H1 (cell line): ENCODE measurements at regions not wholly inside any gene's neighbourhood (a gene's known extent, or its start where the extent isn't known, plus 50 kb on each side); places are given as distances from the start of the nearest gene placed in this dataset.
A peak's percentile ranks its signal among the peaks of the same experiment; 100 is the strongest.
"Not testable (repeated sequence)": the region's sequence is repeated elsewhere in the genome, so short reads cannot be mapped to it uniquely, and the experiment has no call there.

Experiments used
- CTCF ChIA-PET: fragments of 300-600 bp; sonication (Branson Sonifier 250); formaldehyde crosslinking; loops from one replicate; lab custom pipeline; 2021; ENCODE audit not compliant: partially characterized antibody; lab: Charles Lee
- POLR2A ChIA-PET: fragments of 300-600 bp; sonication (Branson Sonifier 250); formaldehyde crosslinking; loops from one replicate; lab custom pipeline; 2021; ENCODE audit warnings: inconsistent platforms; ENCODE audit not compliant: partially characterized antibody; lab: Charles Lee
- DNase-seq, 2 experiments: peaks; one replicate each; pipeline versions ENCODE4 v3.0.0 to v3.0.0-alpha.2; 2010 to 2022; ENCODE audit warnings: low spot score in 2 of 2, low read depth in 1 of 2, mixed read lengths in 1 of 2
- FAIRE-seq: peaks from 2 replicates; lab custom pipeline; 2011; peaks lifted over from hg19 to GRCh38; lab: Jason Lieb, UNC
- H2AFZ ChIP-seq: 2 replicates; pipeline ENCODE4 v1.8.1; 2012; ENCODE audit warnings: low read length, inconsistent platforms
- H2AK5ac ChIP-seq: 2 replicates; pipeline ENCODE4 v1.6.1; 2013; ENCODE audit warnings: low read depth, low read length
- H2BK120ac ChIP-seq: replicated peaks from 2 replicates; pipeline ENCODE3; 2013; ENCODE audit warnings: low read depth, low read length, inconsistent platforms
- H2BK12ac ChIP-seq: 2 replicates; pipeline ENCODE4 v1.6.1; 2013; ENCODE audit warnings: low read depth, low read length
- H2BK15ac ChIP-seq: 2 replicates; pipeline ENCODE4 v1.6.1; 2013; ENCODE audit warnings: low read length
- H2BK20ac ChIP-seq: 2 replicates; pipeline ENCODE4 v1.6.1; 2013; ENCODE audit warnings: low read length
- H2BK5ac ChIP-seq: 2 replicates; pipeline ENCODE4 v1.6.1; 2013; ENCODE audit warnings: low read depth, low read length
- H3K14ac ChIP-seq: 2 replicates; pipeline ENCODE4 v1.6.1; 2013; ENCODE audit warnings: inconsistent platforms; ENCODE audit not compliant: insufficient read length
- H3K18ac ChIP-seq: 2 replicates; pipeline ENCODE4 v1.6.1; 2013; ENCODE audit warnings: low read length; ENCODE audit errors: extremely low read depth
- H3K23ac ChIP-seq: 2 replicates; pipeline ENCODE4 v1.6.1; 2013; ENCODE audit warnings: inconsistent platforms; ENCODE audit not compliant: insufficient read length
- H3K23me2 ChIP-seq: 2 replicates; pipeline ENCODE4 v1.6.1; 2013; ENCODE audit warnings: low read depth, low read length
- H3K27ac ChIP-seq: 2 replicates; pipeline ENCODE4 v1.6.1; 2011; ENCODE audit warnings: low read depth, low read length, inconsistent platforms
- H3K27me3 ChIP-seq, 4 experiments: replicated peaks in 1 of 4; 1 replicate in 1 of 4; 2 replicates in 3 of 4; pipeline versions ENCODE4 v1.6.1 to v1.8.1; 2011 to 2013; ENCODE audit warnings: low read length in 3 of 4, mild to moderate bottlenecking in 3 of 4, inconsistent platforms in 2 of 4, mixed read lengths in 2 of 4, moderate library complexity in 1 of 4; ENCODE audit not compliant: control insufficient read depth in 3 of 4, insufficient read depth in 3 of 4; ENCODE audit errors: extremely low read depth in 1 of 4
- H3K36me3 ChIP-seq, 4 experiments: 2 replicates each; pipeline versions ENCODE4 v1.6.1 to v1.8.1; 2011 to 2013; ENCODE audit warnings: mild to moderate bottlenecking in 4 of 4, low read length in 3 of 4, moderate library complexity in 2 of 4, control low read depth in 1 of 4, inconsistent platforms in 1 of 4; ENCODE audit not compliant: insufficient read depth in 4 of 4, control insufficient read depth in 2 of 4
- H3K4ac ChIP-seq: replicated peaks from 2 replicates; pipeline ENCODE3; 2013; ENCODE audit warnings: low read length, low read depth, mixed read lengths, inconsistent platforms; ENCODE audit not compliant: insufficient read length
- H3K4me1 ChIP-seq, 4 experiments: replicated peaks in 1 of 4; 1 replicate in 1 of 4; 2 replicates in 3 of 4; pipeline versions ENCODE4 v1.6.1 to v1.8.1; 2011 to 2013; ENCODE audit warnings: low read length in 3 of 4, inconsistent platforms in 2 of 4, mixed read lengths in 1 of 4; ENCODE audit not compliant: insufficient read depth in 4 of 4, control insufficient read depth in 3 of 4
- H3K4me2 ChIP-seq, 2 experiments: 2 replicates each; pipeline versions ENCODE4 v1.6.1 to v1.8.1; 2011 to 2013; ENCODE audit warnings: low read depth in 2 of 2, low read length in 2 of 2, control low read depth in 1 of 2, inconsistent platforms in 1 of 2, mild to moderate bottlenecking in 1 of 2; ENCODE audit not compliant: insufficient read depth in 1 of 2
- H3K4me3 ChIP-seq, 4 experiments: fragments of 200-600, 300-600 bp in 1 of 4; sonication (generic), shearing (Covaris generic), sonication (Bioruptor Twin) in 1 of 4; 2 replicates each; pipeline versions ENCODE4 v1.5.1 to v1.8.1; 2011 to 2016; ENCODE audit warnings: low read length in 4 of 4, low read depth in 3 of 4, control low read depth in 2 of 4, inconsistent platforms in 2 of 4, mild to moderate bottlenecking in 2 of 4, mixed read lengths in 1 of 4, moderate library complexity in 1 of 4; ENCODE audit not compliant: insufficient read depth in 2 of 4; ENCODE audit errors: extremely low read depth in 1 of 4
- H3K56ac ChIP-seq: replicated peaks from 2 replicates; pipeline ENCODE3; 2013; ENCODE audit warnings: low read depth, mild to moderate bottlenecking, mixed read lengths, low read length, inconsistent platforms; ENCODE audit not compliant: insufficient read length
- H3K79me1 ChIP-seq: 2 replicates; pipeline ENCODE4 v1.6.1; 2013; ENCODE audit warnings: low read depth, low read length, control low read depth
- H3K79me2 ChIP-seq, 2 experiments: 2 replicates each; pipeline versions ENCODE4 v1.6.1 to v1.8.1; 2012 to 2013; ENCODE audit warnings: low read length in 2 of 2, mild to moderate bottlenecking in 2 of 2, inconsistent platforms in 1 of 2; ENCODE audit not compliant: insufficient read depth in 2 of 2, control insufficient read depth in 1 of 2
- H3K9ac ChIP-seq, 4 experiments: replicated peaks in 1 of 4; 1 replicate in 1 of 4; 2 replicates in 3 of 4; pipeline versions ENCODE4 v1.6.1 to v1.8.1; 2011 to 2013; ENCODE audit warnings: low read depth in 3 of 4, low read length in 3 of 4, control low read depth in 2 of 4, mild to moderate bottlenecking in 2 of 4, moderate library complexity in 2 of 4, inconsistent platforms in 1 of 4; ENCODE audit errors: extremely low read depth in 1 of 4
- H3K9me3 ChIP-seq, 2 experiments: 2 replicates each; pipeline versions ENCODE4 v1.6.1 to v1.8.1; 2012 to 2013; ENCODE audit warnings: mild to moderate bottlenecking in 2 of 2, moderate library complexity in 2 of 2, control low read depth in 1 of 2, inconsistent platforms in 1 of 2, low read depth in 1 of 2, low read length in 1 of 2, mixed read lengths in 1 of 2; ENCODE audit not compliant: insufficient read depth in 2 of 2
- H4K20me1 ChIP-seq, 2 experiments: replicated peaks in 1 of 2; 2 replicates each; pipeline versions ENCODE3 to v1.8.1; 2011 to 2013; ENCODE audit warnings: inconsistent platforms in 2 of 2, low read length in 2 of 2, mild to moderate bottlenecking in 1 of 2; ENCODE audit not compliant: insufficient read depth in 2 of 2, control insufficient read depth in 1 of 2
- H4K5ac ChIP-seq: 2 replicates; pipeline ENCODE4 v1.6.1; 2013; ENCODE audit warnings: low read length, low read depth, mixed read lengths, inconsistent platforms; ENCODE audit not compliant: insufficient read length
- H4K8ac ChIP-seq: 2 replicates; pipeline ENCODE4 v1.8.0; 2013; ENCODE audit warnings: mild to moderate bottlenecking, moderate library complexity, low read length, inconsistent platforms; ENCODE audit not compliant: insufficient read depth; ENCODE audit errors: extremely low read depth
- H4K91ac ChIP-seq: replicated peaks from 2 replicates; pipeline ENCODE3; 2013; ENCODE audit warnings: low read length, mixed read lengths, inconsistent platforms; ENCODE audit not compliant: insufficient read length
- KDM1A ChIP-seq: fragments of 200-600, 300-600 bp; sonication (generic); IDR thresholded peaks from 2 replicates; pipeline ENCODE4 v1.7.1; 2016; ENCODE audit warnings: mild to moderate bottlenecking, low read length, borderline replicate concordance
- WGBS, 2 experiments: shearing (Covaris generic) in 1 of 2; methylation state at CpG; one replicate each; pipeline versions ENCODE4 v1.1.6 to v1.1.7; 2013 to 2015; ENCODE audit warnings: low lambda C conversion rate in 2 of 2, mixed read lengths in 2 of 2, inconsistent platforms in 1 of 2, low coverage in 1 of 2, missing lambda C conversion rate in 1 of 2; ENCODE audit not compliant: insufficient replicate concordance in 2 of 2, insufficient coverage in 1 of 2, insufficient read length in 1 of 2; ENCODE audit errors: extremely low coverage in 1 of 2, missing lambda C conversion rate in 1 of 2; 5-methylcytosine and 5-hydroxymethylcytosine counted together

- H2BK5ac ChIP-seq, H3K79me1 ChIP-seq, H3K4me3 ChIP-seq, DNase-seq, H3K9me3 ChIP-seq, H3K4me2 ChIP-seq, H2BK20ac ChIP-seq, H3K9ac ChIP-seq, H3K27me3 ChIP-seq, H3K36me3 ChIP-seq, POLR2A ChIA-PET, H3K23ac ChIP-seq, H2AK5ac ChIP-seq, H3K14ac ChIP-seq, FAIRE-seq, H3K18ac ChIP-seq, H4K20me1 ChIP-seq, H4K5ac ChIP-seq, H3K23me2 ChIP-seq, H2AFZ ChIP-seq, H4K91ac ChIP-seq, H3K4ac ChIP-seq, H2BK120ac ChIP-seq, H3K27ac ChIP-seq, H3K56ac ChIP-seq, H4K8ac ChIP-seq, H2BK15ac ChIP-seq, H3K79me2 ChIP-seq, H2BK12ac ChIP-seq: not testable (repeated sequence)
- CTCF ChIA-PET: interaction anchor here (1.0 kb wide), 1 partner anchor 14 kb away, joined by 3 read pairs; no protein-coding TSS in a partner anchor
- peaks cover 5 to 10% (median 7%) of the 10 kb centered on the region in 4 experiments for H3K4me1 ChIP-seq
- peak; percentile 66; the same call in 1 of the 2 replicates for TF ChIP-seq KDM1A
- WGBS, 2 experiments: 94% methylated on average over 3 of the region's 3 CpGs; no CpG with 5 or more reads in 1 of the 2 experiments
Observed at GRCh38 chr15:62870701-62871100, 171.8 kb upstream of the TPM1 start.
